ENCODE measurements at regions not wholly inside any gene's neighbourhood (a gene's known extent, or its start where the extent isn't known, plus 50 kb on each side); places are given as distances from the start of the nearest gene placed in this dataset.
"Not testable (repeated sequence)": the region's sequence is repeated elsewhere in the genome, so short reads cannot be mapped to it uniquely, and the experiment has no call there.

DNA sequence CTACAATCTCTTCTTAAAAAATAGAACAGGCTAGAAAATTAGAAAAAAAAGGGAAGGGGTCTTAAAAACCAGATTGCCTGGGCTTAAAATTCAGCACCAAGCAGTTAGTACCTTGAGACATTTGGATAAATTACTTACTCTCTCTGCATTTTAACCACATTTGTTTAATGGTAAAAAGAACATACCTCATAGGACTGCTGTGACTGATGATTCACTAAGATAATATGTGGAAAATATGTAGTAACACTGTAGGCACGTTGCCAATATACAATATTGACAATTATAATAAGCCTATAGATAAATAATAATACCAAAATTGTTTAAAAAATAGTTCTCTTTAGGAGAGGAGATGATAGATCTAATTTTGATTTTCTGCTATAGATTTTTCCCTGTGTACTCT lies 750.4 kb downstream of the TENT5A start:
- Mint-ChIP-seq H3K36me3 (ENCODE audit: unreplicated experiment) (peaks cover 2% of the 10 kb centered on the region), H3K4me1 (ENCODE audit: low read depth, unreplicated experiment) (no peaks in the 10 kb centered on the region), H3K4me3 (ENCODE audit: unreplicated experiment) (no peak overlapping the region), H3K9me3 (ENCODE audit: unreplicated experiment) (no peaks in the 10 kb centered on the region), H3K27me3 (ENCODE audit: unreplicated experiment) (no peaks in the 10 kb centered on the region), H3K27ac (ENCODE audit: unreplicated experiment) (no peak overlapping the region)
- DNase-seq, result no peak
- TF ChIP-seq, protein P1, sequence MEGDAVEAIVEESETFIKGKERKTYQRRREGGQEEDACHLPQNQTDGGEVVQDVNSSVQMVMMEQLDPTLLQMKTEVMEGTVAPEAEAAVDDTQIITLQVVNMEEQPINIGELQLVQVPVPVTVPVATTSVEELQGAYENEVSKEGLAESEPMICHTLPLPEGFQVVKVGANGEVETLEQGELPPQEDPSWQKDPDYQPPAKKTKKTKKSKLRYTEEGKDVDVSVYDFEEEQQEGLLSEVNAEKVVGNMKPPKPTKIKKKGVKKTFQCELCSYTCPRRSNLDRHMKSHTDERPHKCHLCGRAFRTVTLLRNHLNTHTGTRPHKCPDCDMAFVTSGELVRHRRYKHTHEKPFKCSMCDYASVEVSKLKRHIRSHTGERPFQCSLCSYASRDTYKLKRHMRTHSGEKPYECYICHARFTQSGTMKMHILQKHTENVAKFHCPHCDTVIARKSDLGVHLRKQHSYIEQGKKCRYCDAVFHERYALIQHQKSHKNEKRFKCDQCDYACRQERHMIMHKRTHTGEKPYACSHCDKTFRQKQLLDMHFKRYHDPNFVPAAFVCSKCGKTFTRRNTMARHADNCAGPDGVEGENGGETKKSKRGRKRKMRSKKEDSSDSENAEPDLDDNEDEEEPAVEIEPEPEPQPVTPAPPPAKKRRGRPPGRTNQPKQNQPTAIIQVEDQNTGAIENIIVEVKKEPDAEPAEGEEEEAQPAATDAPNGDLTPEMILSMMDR (IDR thresholded peaks at IDR 0.05; ENCODE audit: partially characterized antibody, unreplicated experiment), result no peak

DNA sequence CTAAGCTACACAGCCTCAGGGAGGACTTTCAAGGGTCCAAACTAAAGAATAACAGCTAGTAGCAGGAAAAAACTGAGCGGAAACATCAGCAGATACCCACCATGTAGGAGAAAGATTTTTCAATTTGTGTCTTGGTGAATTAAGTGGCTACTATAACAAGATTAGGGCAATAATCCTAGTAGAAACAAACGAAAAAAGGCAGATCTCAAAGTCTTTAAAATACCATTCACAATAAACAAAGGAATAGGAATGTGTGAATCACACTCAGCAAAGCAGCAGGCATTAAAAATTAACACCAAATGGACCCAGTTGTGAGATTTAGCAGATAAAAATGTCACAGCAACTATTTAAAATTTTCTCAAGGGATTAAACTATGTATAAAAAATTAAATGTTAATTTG lies 761.2 kb downstream of the TENT5A start:
- H3K4me1 Mint-ChIP-seq (ENCODE audit: low read depth, unreplicated experiment), result no peaks in the 10 kb centered on the region
- TF ChIP-seq, protein P1 (IDR thresholded peaks at IDR 0.05; ENCODE audit: partially characterized antibody, unreplicated experiment), result no peak
- H3K4me3 Mint-ChIP-seq (ENCODE audit: unreplicated experiment), result no peak overlapping the region
- H3K36me3 Mint-ChIP-seq (ENCODE audit: unreplicated experiment), result no peaks in the 10 kb centered on the region
- no peak overlapping the region for H3K27ac Mint-ChIP-seq (ENCODE audit: unreplicated experiment)
- H3K9me3 Mint-ChIP-seq (ENCODE audit: unreplicated experiment), result peaks cover 3% of the 10 kb centered on the region
- no peak for DNase-seq
- no peaks in the 10 kb centered on the region for H3K27me3 Mint-ChIP-seq (ENCODE audit: unreplicated experiment)

DNA sequence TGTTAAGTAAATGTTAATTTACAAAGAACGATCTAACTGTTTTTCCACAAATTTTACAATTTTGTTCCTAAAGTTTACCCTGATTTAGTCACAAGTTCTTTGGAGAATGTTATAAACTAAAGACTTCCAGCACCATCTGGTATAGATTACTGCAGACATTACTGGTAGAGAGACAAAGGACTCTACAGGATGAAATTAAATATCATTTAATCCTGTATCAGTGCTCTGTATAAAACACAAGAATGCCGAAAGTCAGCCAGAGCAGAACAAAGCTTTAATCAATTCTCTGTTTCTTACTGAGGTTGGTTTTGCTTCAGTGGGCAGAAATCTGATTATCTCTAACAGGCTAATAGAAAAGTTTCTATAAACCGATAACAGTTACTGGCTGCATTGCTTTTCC lies 763.6 kb downstream of the TENT5A start:
- Mint-ChIP-seq H3K4me1 (ENCODE audit: low read depth, unreplicated experiment) (no peaks in the 10 kb centered on the region), H3K27ac (ENCODE audit: unreplicated experiment) (no peak overlapping the region), H3K27me3 (ENCODE audit: unreplicated experiment) (no peaks in the 10 kb centered on the region), H3K4me3 (ENCODE audit: unreplicated experiment) (no peak overlapping the region), H3K36me3 (ENCODE audit: unreplicated experiment) (no peaks in the 10 kb centered on the region), H3K9me3 (ENCODE audit: unreplicated experiment) (no peaks in the 10 kb centered on the region)
- DNase-seq, result no peak
- TF ChIP-seq, protein P1 (IDR thresholded peaks at IDR 0.05; ENCODE audit: partially characterized antibody, unreplicated experiment), result no peak

DNA sequence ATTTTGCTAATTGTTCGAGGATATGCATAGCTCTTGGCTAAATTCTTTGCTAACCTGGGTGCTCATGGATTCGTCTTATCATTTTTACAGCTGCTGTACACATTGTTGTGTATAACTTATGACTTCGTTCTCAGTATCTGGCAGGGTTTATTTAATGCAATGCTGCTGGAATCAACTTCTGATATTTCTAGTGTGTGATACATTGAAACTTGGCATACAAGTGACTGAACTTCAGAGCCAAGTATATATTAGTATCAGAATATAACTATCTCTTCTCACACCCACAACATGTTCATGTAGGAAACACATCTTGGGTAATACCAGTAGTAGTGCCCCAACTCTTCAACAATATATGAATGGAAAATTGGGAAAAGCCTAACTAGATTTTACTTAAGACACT lies 764.2 kb downstream of the TENT5A start:
- H3K27ac Mint-ChIP-seq (ENCODE audit: unreplicated experiment), result no peak overlapping the region
- no peak for DNase-seq
- H3K4me3 Mint-ChIP-seq (ENCODE audit: unreplicated experiment), result no peak overlapping the region
- no peaks in the 10 kb centered on the region for H3K4me1 Mint-ChIP-seq (ENCODE audit: low read depth, unreplicated experiment)
- TF ChIP-seq, protein P1 (IDR thresholded peaks at IDR 0.05; ENCODE audit: partially characterized antibody, unreplicated experiment), result no peak
- H3K9me3 Mint-ChIP-seq (ENCODE audit: unreplicated experiment), result no peaks in the 10 kb centered on the region
- no peaks in the 10 kb centered on the region for H3K36me3 Mint-ChIP-seq (ENCODE audit: unreplicated experiment)
- no peaks in the 10 kb centered on the region for H3K27me3 Mint-ChIP-seq (ENCODE audit: unreplicated experiment)

DNA sequence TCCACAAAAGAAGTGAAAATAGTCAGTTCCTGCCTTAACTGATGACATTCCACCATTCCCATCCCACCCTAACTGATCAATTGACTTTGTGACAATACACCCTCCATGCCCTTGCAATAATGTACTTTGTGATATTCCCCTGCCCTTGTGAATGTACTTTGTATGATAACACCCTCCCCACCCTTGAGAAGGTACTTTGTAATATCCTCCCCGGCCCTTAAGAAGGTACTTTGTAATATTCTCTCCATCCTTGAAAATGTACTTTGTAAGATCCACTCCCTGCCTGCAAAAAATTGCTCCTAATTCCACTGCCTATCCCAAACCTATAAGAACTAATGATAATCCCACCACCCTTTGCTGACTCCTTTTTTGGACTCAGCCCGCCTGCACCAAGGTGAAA lies 771.3 kb downstream of the TENT5A start:
- H3K4me3 Mint-ChIP-seq (ENCODE audit: unreplicated experiment); H3K9me3 Mint-ChIP-seq (ENCODE audit: unreplicated experiment); H3K27ac Mint-ChIP-seq (ENCODE audit: unreplicated experiment); DNase-seq; H3K27me3 Mint-ChIP-seq (ENCODE audit: unreplicated experiment); H3K36me3 Mint-ChIP-seq (ENCODE audit: unreplicated experiment); H3K4me1 Mint-ChIP-seq (ENCODE audit: low read depth, unreplicated experiment): not testable (repeated sequence)

DNA sequence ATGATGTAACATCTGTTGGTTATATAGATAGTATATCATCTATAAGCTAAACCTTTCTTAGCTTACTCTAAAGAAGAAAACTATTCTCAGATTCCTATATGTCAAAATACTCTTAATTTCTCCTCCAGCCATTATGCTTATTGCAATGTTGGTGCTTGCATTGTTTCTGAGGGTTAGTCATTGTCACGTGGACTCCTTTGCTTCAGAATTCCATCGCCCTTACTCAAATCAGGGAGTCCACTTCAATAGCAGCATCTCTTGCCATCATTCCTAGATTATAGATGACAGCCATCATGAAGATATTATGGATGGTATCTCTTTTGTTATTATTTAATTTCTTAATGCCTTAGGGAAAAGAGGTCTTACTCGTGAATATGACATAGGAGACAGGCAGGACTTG lies 776.1 kb downstream of the TENT5A start:
- Mint-ChIP-seq H3K27ac (ENCODE audit: unreplicated experiment) (no peak overlapping the region), H3K27me3 (ENCODE audit: unreplicated experiment) (no peaks in the 10 kb centered on the region), H3K9me3 (ENCODE audit: unreplicated experiment) (peaks cover 2% of the 10 kb centered on the region), H3K4me1 (ENCODE audit: low read depth, unreplicated experiment) (no peaks in the 10 kb centered on the region), H3K4me3 (ENCODE audit: unreplicated experiment) (no peak overlapping the region), H3K36me3 (ENCODE audit: unreplicated experiment) (peaks cover 6% of the 10 kb centered on the region)
- DNase-seq, result no peak
- TF ChIP-seq, protein P1 (IDR thresholded peaks at IDR 0.05; ENCODE audit: partially characterized antibody, unreplicated experiment), result no peak

All from glutamatergic neuron (in vitro differentiated cells).